Stomach smooth muscle (tissue), 2 donors: ENCODE measurements at regions not wholly inside any gene's neighbourhood (a gene's known extent, or its start where the extent isn't known, plus 50 kb on each side); places are given as distances from the start of the nearest gene placed in this dataset.

Experiments used
- H3K27ac ChIP-seq: one replicate; pipeline ENCODE4 v1.7.0; 2013; ENCODE audit warnings: mild to moderate bottlenecking, low read length, inconsistent platforms
- H3K27me3 ChIP-seq, 2 donors: one replicate each; pipeline ENCODE4 v1.7.0; 2013; ENCODE audit warnings: low read length in 2 of 2; ENCODE audit not compliant: insufficient read depth in 2 of 2, control insufficient read depth in 1 of 2
- H3K36me3 ChIP-seq, 2 donors: one replicate each; pipeline ENCODE4 v1.7.0; 2013; ENCODE audit warnings: low read length in 2 of 2; ENCODE audit not compliant: control insufficient read depth in 2 of 2, insufficient read depth in 2 of 2
- H3K4me1 ChIP-seq: one replicate; pipeline ENCODE4 v1.7.0; 2013; ENCODE audit warnings: low read length; ENCODE audit not compliant: control insufficient read depth, insufficient read depth
- H3K4me3 ChIP-seq, 2 donors: one replicate each; pipeline ENCODE4 v1.7.0; 2013; ENCODE audit warnings: low read length in 2 of 2
- H3K9ac ChIP-seq, 2 donors: one replicate each; pipeline ENCODE4 v1.7.0; 2013; ENCODE audit warnings: low read length in 2 of 2, mild to moderate bottlenecking in 1 of 2
- H3K9me3 ChIP-seq, 2 donors: one replicate each; pipeline ENCODE4 v1.7.0; 2013; ENCODE audit warnings: low read length in 2 of 2; ENCODE audit not compliant: control insufficient read depth in 2 of 2
- donor health status: healthy.
- donor health status: Pancreatic carcinoma.

GRCh38 chr5:56523790-56524575 is 290.9 kb upstream of the ANKRD55 start:
- Histone ChIP-seq H3K27me3 (no peaks in the 10 kb centered on the region), H3K27ac (no peak overlapping the region), H3K36me3 (no peaks in the 10 kb centered on the region), H3K9me3 (no peaks in the 10 kb centered on the region), H3K4me1 (no peaks in the 10 kb centered on the region), H3K9ac (no peak overlapping the region), H3K4me3 (no peak overlapping the region)

DNA sequence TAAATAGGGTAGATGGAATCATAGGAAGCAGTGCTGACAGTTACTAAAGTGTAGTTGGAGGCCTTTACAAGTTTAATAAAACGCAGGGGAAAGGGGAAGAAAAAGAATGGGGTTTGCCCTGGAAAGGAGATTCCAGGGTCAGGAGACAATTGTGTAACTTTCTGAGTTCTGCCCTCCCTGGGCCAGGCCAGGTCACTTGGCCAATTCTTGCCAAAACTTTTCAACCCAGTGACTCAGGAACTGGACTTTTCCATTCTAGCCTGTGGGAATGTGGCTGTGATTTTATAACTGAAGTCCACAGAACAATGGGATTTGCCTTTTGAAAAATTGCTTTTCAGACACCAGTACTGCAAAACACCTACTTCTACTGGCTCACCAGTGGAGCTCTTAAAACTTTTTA is 289.8 kb upstream of the ANKRD55 start:
- Histone ChIP-seq H3K36me3 (no peaks in the 10 kb centered on the region), H3K27me3 (no peaks in the 10 kb centered on the region), H3K4me3 (no peak overlapping the region), H3K4me1 (no peaks in the 10 kb centered on the region), H3K27ac (no peak overlapping the region), H3K9me3 (no peaks in the 10 kb centered on the region), H3K9ac (no peak overlapping the region)

- Histone ChIP-seq H3K9me3 (no peaks in the 10 kb centered on the region), H3K27ac (no peak overlapping the region), H3K9ac (no peak overlapping the region), H3K4me3 (no peak overlapping the region), H3K36me3 (no peaks in the 10 kb centered on the region), H3K27me3 (no peaks in the 10 kb centered on the region), H3K4me1 (no peaks in the 10 kb centered on the region)
Observed at GRCh38 chr5:56522169-56522568, 289.0 kb upstream of the ANKRD55 start.

DNA sequence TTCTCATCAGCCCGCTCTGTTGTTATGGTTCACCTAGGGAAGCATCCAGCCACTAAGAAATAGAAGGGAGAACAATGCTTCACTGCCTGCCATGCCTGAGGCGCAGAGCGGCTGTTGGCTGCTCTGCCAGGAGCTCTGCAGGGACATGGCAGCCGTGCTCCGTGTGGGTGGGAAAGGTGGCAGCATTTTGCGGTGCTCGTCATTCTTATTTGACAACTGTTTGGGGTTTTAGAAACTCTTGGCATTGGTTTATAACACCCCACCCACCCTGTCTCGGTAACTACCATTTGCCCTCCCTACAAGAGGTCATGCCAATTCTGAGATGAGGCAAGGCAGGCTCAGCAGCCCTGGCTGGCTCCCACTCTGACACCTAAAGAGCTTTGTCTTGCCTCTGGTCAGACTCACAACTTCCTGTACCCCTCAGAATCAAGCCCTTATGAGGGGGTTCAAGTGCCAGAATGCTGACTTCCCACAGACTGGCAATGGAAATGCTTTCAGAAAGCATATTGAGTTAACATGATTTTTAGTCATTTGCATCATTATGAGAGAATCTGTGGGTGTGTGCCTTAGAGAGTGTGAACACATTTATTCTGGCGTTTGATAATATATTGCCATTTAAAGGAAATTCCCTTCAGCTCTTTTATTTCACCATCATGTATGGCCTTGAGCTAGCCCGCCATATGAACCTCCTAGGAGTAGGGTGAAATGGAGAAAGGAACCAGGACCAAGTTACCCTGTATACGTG is 288.0 kb upstream of the ANKRD55 start:
- no peak overlapping the region for H3K9ac ChIP-seq
- H3K36me3 ChIP-seq = no peaks in the 10 kb centered on the region
- no peak overlapping the region for H3K4me3 ChIP-seq
- no peaks in the 10 kb centered on the region for H3K4me1 ChIP-seq
- no peaks in the 10 kb centered on the region for H3K27me3 ChIP-seq
- H3K27ac ChIP-seq = no peak overlapping the region
- no peaks in the 10 kb centered on the region for H3K9me3 ChIP-seq

GRCh38 chr5:56518820-56519219 is 285.7 kb upstream of the ANKRD55 start:
- Histone ChIP-seq H3K4me1 (no peaks in the 10 kb centered on the region), H3K27me3 (no peaks in the 10 kb centered on the region), H3K27ac (no peak overlapping the region), H3K4me3 (no peak overlapping the region), H3K9me3 (no peaks in the 10 kb centered on the region), H3K9ac (no peak overlapping the region), H3K36me3 (no peaks in the 10 kb centered on the region)

DNA sequence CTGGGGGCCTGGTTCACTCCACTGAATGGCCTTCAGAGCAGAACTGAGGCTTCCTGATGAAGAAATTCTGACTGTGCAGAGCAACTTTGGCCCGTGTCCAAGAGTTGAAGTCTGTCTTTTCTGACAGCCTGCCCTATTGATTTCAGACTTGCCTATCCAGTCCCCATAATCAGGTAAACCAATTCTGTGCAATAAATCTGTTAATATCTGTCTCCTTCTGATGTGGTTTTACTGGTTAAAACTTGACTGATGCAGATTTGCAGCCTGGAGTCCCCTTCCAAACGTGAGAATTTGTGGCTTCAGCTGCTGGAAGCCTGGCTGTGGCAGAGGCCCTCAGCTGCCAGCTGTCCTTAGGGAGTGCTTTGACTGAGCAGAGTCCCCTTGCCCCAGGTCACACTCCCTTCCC is 283.9 kb upstream of the ANKRD55 start:
- Histone ChIP-seq H3K27me3 (no peaks in the 10 kb centered on the region), H3K36me3 (no peaks in the 10 kb centered on the region), H3K27ac (no peak overlapping the region), H3K9ac (no peak overlapping the region), H3K9me3 (no peaks in the 10 kb centered on the region), H3K4me1 (no peaks in the 10 kb centered on the region), H3K4me3 (no peak overlapping the region)

DNA sequence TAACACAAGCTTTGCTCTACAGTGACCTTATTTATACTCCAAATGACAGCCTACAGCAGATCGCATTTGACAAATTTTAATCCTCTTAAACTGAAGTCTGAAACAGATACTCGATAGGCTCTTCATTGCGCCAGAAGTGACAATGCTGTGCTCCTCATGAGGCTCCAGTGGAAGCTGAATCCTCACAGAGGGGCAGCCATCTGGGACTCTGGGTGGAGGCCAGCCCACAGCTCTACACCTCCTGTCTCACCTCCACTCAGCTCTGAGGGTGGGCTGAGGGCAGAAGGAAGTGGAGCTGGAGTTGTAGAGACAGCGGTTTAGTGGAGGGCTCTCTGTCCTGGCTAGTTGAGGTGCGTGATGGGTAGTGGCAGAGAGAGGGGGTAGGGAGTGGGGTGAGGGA is 283.3 kb upstream of the ANKRD55 start:
- no peak overlapping the region for H3K4me3 ChIP-seq
- no peaks in the 10 kb centered on the region for H3K4me1 ChIP-seq
- no peaks in the 10 kb centered on the region for H3K27me3 ChIP-seq
- no peak overlapping the region for H3K9ac ChIP-seq
- no peak overlapping the region for H3K27ac ChIP-seq
- H3K9me3 ChIP-seq = no peaks in the 10 kb centered on the region
- no peaks in the 10 kb centered on the region for H3K36me3 ChIP-seq

- Histone ChIP-seq H3K27ac (no peak overlapping the region), H3K27me3 (no peaks in the 10 kb centered on the region), H3K9ac (no peak overlapping the region), H3K9me3 (no peaks in the 10 kb centered on the region), H3K4me3 (no peak overlapping the region), H3K4me1 (no peaks in the 10 kb centered on the region), H3K36me3 (no peaks in the 10 kb centered on the region)
Observed at GRCh38 chr5:56516035-56516434, 282.9 kb upstream of the ANKRD55 start.

DNA sequence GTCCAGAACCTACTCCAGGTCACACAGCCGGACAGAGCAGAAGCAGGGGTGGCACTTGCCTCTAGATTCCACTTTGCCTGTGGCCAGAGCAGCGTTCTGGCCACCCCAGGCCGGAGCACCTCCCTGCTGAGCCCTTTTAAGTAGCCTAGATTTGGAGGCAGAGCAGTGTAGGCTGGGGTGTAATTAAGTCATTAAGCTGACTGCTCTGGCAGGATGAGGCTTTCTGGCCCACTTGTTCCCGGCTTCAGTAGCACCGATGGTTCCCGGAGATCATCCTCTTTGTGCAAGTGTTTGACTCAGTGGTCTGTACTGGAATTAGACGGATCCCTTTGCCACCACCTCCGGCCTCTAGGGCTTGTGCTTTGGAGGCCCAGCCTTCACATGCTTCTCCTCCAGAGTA is 281.9 kb upstream of the ANKRD55 start:
- Histone ChIP-seq H3K4me1 (no peaks in the 10 kb centered on the region), H3K9me3 (no peaks in the 10 kb centered on the region)

DNA sequence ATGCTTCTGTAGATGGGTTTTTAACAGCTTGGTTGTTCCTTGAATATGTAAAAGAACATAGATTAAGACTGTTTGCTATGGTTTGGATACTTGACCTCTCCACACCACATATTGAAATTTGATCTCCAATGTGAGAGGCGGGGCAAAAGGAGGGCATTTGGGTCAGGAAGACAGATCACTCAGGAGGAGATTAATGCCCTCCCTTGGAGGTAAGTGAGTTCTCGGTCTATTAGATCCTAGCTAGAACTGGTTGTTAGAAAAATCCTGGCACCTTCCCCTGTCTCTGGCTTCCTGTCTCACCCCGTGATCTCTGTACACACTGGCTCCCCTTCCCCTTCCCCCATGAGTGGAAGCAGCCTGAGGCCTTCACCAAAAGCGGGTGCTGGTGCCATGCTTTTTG is 281.1 kb upstream of the ANKRD55 start:
- Histone ChIP-seq H3K36me3 (no peaks in the 10 kb centered on the region), H3K4me1 (no peaks in the 10 kb centered on the region), H3K27ac (no peak overlapping the region), H3K9me3 (no peaks in the 10 kb centered on the region), H3K4me3 (no peak overlapping the region), H3K9ac (no peak overlapping the region), H3K27me3 (no peaks in the 10 kb centered on the region)

More for the DNA sequence above, 281.9 kb upstream of the ANKRD55 start:
- Histone ChIP-seq H3K4me3 (no peak overlapping the region), H3K9ac (no peak overlapping the region), H3K27ac (no peak overlapping the region), H3K36me3 (no peaks in the 10 kb centered on the region), H3K27me3 (no peaks in the 10 kb centered on the region)

DNA sequence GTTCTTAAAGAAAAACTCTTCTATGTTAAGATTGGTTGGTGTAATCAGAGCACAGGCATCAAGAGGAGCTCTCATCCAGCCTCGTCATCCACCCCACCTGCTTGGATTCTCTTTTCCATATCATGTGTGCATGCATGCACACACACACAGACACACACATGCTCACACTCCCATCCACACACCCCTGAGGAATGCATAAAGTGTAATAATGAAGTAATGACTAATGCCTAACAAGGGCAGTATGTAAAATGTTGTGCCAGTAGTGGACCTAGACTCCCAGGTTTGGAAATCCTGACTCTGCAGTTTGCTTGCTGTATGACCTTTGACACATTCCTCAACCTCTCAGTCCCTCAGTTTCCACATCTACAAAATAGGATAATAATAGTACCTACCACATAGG is 280.0 kb upstream of the ANKRD55 start:
- Histone ChIP-seq H3K27ac (no peak overlapping the region), H3K9ac (no peak overlapping the region)

More for the DNA sequence above, 280.0 kb upstream of the ANKRD55 start:
- Histone ChIP-seq H3K36me3 (no peaks in the 10 kb centered on the region), H3K4me3 (no peak overlapping the region), H3K27me3 (no peaks in the 10 kb centered on the region), H3K4me1 (no peaks in the 10 kb centered on the region), H3K9me3 (no peaks in the 10 kb centered on the region)
